Liver (tissue), 3 donors: ENCODE measurements at regions not wholly inside any gene's neighbourhood (a gene's known extent, or its start where the extent isn't known, plus 50 kb on each side); places are given as distances from the start of the nearest gene placed in this dataset.

Source experiments
- CTCF ChIP-seq: fragments of 150-350 bp; IDR thresholded peaks from 2 replicates; pipeline ENCODE4 v1.5.1; 2017; ENCODE audit warnings: improper control_type of control experiment, low read depth, low read length; ENCODE audit not compliant: missing input control
- FOXA1 ChIP-seq: IDR thresholded peaks from 2 replicates; pipeline ENCODE4 v1.6.1; 2016; ENCODE audit warnings: antibody characterized with exemption
- JUND ChIP-seq, 2 donors: IDR thresholded peaks; 2 replicates each; pipeline ENCODE4 v1.6.1; 2016; ENCODE audit warnings: antibody characterized with exemption in 2 of 2
- RXRA ChIP-seq, 2 donors: IDR thresholded peaks; 2 replicates each; pipeline ENCODE4 v1.6.1; 2017 to 2018; ENCODE audit warnings: antibody characterized with exemption in 2 of 2, mild to moderate bottlenecking in 1 of 2
- SP1 ChIP-seq: IDR thresholded peaks from 2 replicates; pipeline ENCODE4 v1.6.1; 2018; ENCODE audit warnings: antibody characterized with exemption, mild to moderate bottlenecking
- TAF1 ChIP-seq: conservative IDR thresholded peaks from 2 replicates; pipeline ENCODE4 v1.6.1; 2016; ENCODE audit warnings: antibody characterized with exemption, mild to moderate bottlenecking
- YY1 ChIP-seq: IDR thresholded peaks from 2 replicates; pipeline ENCODE4 v1.6.1; 2016; ENCODE audit warnings: antibody characterized with exemption, mild to moderate bottlenecking
- TF ChIP-seq, protein P1 (sequence below): IDR thresholded peaks from 2 replicates; pipeline ENCODE4 v1.6.1; 2016; ENCODE audit warnings: antibody characterized with exemption
- TF ChIP-seq, protein P2 (sequence below): IDR thresholded peaks from 2 replicates; pipeline ENCODE4 v1.6.1; 2016; ENCODE audit warnings: antibody characterized with exemption, mild to moderate bottlenecking
- TF ChIP-seq, protein P3 (sequence below): IDR thresholded peaks from 2 replicates; pipeline ENCODE4 v1.6.1; 2016; ENCODE audit warnings: antibody characterized with exemption
- donor health status: healthy.
- donor health status: healthy.

- TF ChIP-seq CTCF = no peak
- TF ChIP-seq, protein P1, sequence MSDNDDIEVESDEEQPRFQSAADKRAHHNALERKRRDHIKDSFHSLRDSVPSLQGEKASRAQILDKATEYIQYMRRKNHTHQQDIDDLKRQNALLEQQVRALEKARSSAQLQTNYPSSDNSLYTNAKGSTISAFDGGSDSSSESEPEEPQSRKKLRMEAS = no peak
- TF ChIP-seq, protein P2, sequence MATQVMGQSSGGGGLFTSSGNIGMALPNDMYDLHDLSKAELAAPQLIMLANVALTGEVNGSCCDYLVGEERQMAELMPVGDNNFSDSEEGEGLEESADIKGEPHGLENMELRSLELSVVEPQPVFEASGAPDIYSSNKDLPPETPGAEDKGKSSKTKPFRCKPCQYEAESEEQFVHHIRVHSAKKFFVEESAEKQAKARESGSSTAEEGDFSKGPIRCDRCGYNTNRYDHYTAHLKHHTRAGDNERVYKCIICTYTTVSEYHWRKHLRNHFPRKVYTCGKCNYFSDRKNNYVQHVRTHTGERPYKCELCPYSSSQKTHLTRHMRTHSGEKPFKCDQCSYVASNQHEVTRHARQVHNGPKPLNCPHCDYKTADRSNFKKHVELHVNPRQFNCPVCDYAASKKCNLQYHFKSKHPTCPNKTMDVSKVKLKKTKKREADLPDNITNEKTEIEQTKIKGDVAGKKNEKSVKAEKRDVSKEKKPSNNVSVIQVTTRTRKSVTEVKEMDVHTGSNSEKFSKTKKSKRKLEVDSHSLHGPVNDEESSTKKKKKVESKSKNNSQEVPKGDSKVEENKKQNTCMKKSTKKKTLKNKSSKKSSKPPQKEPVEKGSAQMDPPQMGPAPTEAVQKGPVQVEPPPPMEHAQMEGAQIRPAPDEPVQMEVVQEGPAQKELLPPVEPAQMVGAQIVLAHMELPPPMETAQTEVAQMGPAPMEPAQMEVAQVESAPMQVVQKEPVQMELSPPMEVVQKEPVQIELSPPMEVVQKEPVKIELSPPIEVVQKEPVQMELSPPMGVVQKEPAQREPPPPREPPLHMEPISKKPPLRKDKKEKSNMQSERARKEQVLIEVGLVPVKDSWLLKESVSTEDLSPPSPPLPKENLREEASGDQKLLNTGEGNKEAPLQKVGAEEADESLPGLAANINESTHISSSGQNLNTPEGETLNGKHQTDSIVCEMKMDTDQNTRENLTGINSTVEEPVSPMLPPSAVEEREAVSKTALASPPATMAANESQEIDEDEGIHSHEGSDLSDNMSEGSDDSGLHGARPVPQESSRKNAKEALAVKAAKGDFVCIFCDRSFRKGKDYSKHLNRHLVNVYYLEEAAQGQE = no peak
- no peak for TF ChIP-seq RXRA (IDR thresholded peaks at IDR 0.05)
- TF ChIP-seq JUND (IDR thresholded peaks at IDR 0.05) = no peak
- TF ChIP-seq SP1 = no peak
- TF ChIP-seq TAF1 = no peak
- TF ChIP-seq, protein P3, sequence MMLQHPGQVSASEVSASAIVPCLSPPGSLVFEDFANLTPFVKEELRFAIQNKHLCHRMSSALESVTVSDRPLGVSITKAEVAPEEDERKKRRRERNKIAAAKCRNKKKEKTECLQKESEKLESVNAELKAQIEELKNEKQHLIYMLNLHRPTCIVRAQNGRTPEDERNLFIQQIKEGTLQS = no peak
- TF ChIP-seq FOXA1 = no peak
- no peak for TF ChIP-seq YY1
Observed at GRCh38 chr2:191580581-191580980, 97.4 kb upstream of the NABP1 start.
